ENCODE measurements at regions not wholly inside any gene's neighbourhood (a gene's known extent, or its start where the extent isn't known, plus 50 kb on each side); places are given as distances from the start of the nearest gene placed in this dataset.
A peak's percentile ranks its signal among the peaks of the same experiment; 100 is the strongest.

GRCh38 chr2:41990688-41991087 lies 57.1 kb upstream of the PKDCC start:
- DNase-seq (no peak), ATAC-seq (peak in 2 of 8 donors; percentile 14 to 21)

GRCh38 chr2:41992056-41992642 lies 55.7 kb upstream of the PKDCC start:
- intact Hi-C loops (cut with DNase I), result no loop called here
- no peak for TF ChIP-seq CTCF (IDR thresholded peaks at IDR 0.05)
- no peak overlapping the region for H3K27ac ChIP-seq
- ATAC-seq (no peak), DNase-seq (no peak)
- no peaks in the 10 kb centered on the region for H3K36me3 ChIP-seq
- H3K4me3 ChIP-seq, result no peak overlapping the region
- H3K9me3 ChIP-seq, result no peaks in the 10 kb centered on the region
- no peaks in the 10 kb centered on the region for H3K27me3 ChIP-seq
- peaks cover 0 to 23% (median 6%) of the 10 kb centered on the region in 9 donors for H3K4me1 ChIP-seq
- 100% methylated on average over 1 of the region's 1 CpG for WGBS, 2 donors

More at GRCh38 chr2:41990688-41991087, 57.1 kb upstream of the PKDCC start:
- H3K9me3 ChIP-seq, result no peaks in the 10 kb centered on the region
- no peaks in the 10 kb centered on the region for H3K36me3 ChIP-seq
- no peak overlapping the region for H3K4me3 ChIP-seq
- no peak for TF ChIP-seq CTCF (IDR thresholded peaks at IDR 0.05)
- H3K27ac ChIP-seq, result peak overlapping the region in 1 of 10 donors; percentile 28
- intact Hi-C loops (cut with DNase I), result no loop called here
- H3K27me3 ChIP-seq, result no peaks in the 10 kb centered on the region
- WGBS, 2 donors, result 62 to 74% methylated on average over 4 of the region's 4 CpGs
- H3K4me1 ChIP-seq, result peaks cover 0 to 23% (median 6%) of the 10 kb centered on the region in 9 donors

- H3K36me3 ChIP-seq, result no peaks in the 10 kb centered on the region
- intact Hi-C loops (cut with DNase I), result no loop called here
Observed at GRCh38 chr2:41992671-41993434, 55.0 kb upstream of the PKDCC start.

DNA sequence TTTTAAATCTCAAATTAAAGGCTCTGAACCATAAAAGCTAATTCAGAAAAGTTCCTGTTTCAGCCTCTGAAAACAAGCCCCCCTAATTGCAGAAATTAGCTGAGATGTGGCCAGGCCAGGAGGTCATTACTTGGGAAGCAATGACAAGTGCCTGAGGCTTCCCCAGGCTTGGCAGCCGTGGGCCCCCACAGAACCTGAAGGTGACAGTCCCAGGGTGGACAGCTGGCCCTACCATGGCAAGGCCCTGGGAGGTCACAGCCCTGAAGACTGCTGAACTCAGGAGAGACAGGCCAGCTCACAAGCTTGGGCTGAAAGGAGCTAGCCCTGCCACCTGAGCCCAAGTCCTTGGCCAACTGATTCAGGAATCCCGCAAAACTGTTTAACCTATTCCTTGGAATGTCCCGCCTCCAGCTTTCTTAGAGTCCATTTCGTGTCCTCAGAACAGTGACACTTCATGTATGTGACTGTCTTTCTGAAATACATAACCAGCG lies 54.3 kb upstream of the PKDCC start:
- Histone ChIP-seq H3K4me1 (peaks cover 0 to 34% (median 12%) of the 10 kb centered on the region in 9 donors), H3K36me3 (no peaks in the 10 kb centered on the region), H3K27me3 (no peaks in the 10 kb centered on the region), H3K4me3 (no peak overlapping the region), H3K27ac (no peak overlapping the region), H3K9me3 (no peaks in the 10 kb centered on the region)
- WGBS, 2 donors, result 96 to 99% methylated on average over 5 of the region's 5 CpGs
- ATAC-seq, result no peak
- intact Hi-C loops (cut with DNase I), result no loop called here
- no peak for TF ChIP-seq CTCF (IDR thresholded peaks at IDR 0.05)
- DNase-seq, result no peak

More at GRCh38 chr2:41992671-41993434, 55.0 kb upstream of the PKDCC start:
- H3K27ac ChIP-seq, result no peak overlapping the region
- no peak for DNase-seq
- no peaks in the 10 kb centered on the region for H3K9me3 ChIP-seq
- ATAC-seq, result no peak
- no peak for TF ChIP-seq CTCF (IDR thresholded peaks at IDR 0.05)
- no peaks in the 10 kb centered on the region for H3K27me3 ChIP-seq
- no peak overlapping the region for H3K4me3 ChIP-seq
- H3K4me1 ChIP-seq, result peaks cover 0 to 28% (median 7%) of the 10 kb centered on the region in 9 donors
- 90% methylated on average over 12 of the region's 12 CpGs for WGBS, 2 donors

All from heart right ventricle (tissue), 16 donors.